Colonic mucosa (tissue), 4 donors: ENCODE measurements at regions not wholly inside any gene's neighbourhood (a gene's known extent, or its start where the extent isn't known, plus 50 kb on each side); places are given as distances from the start of the nearest gene placed in this dataset.

Experiments used
- DNase-seq: peaks from one replicate; pipeline ENCODE4 v3.0.0-alpha.2; 2020
- H3K27ac ChIP-seq: fragments of 200-600 bp; one replicate; pipeline ENCODE4 v1.8.0; 2021
- H3K27me3 ChIP-seq: fragments of 200-600 bp; one replicate; pipeline ENCODE4 v1.8.0; 2021
- H3K36me3 ChIP-seq: fragments of 200-600 bp; one replicate; pipeline ENCODE4 v1.8.0; 2021
- H3K4me1 ChIP-seq: fragments of 200-600 bp; one replicate; pipeline ENCODE4 v1.8.0; 2021; ENCODE audit warnings: mild to moderate bottlenecking
- H3K4me3 ChIP-seq: fragments of 200-600 bp; one replicate; pipeline ENCODE4 v1.8.0; 2021
- H3K9ac ChIP-seq, 2 donors: one replicate each; pipeline ENCODE4 v1.7.0; 2013; ENCODE audit warnings: control low read depth in 2 of 2, low read depth in 2 of 2, low read length in 2 of 2
- H3K9me3 ChIP-seq: fragments of 200-600 bp; one replicate; pipeline ENCODE4 v1.8.0; 2021
- intact Hi-C: fragments of 100-400 bp; cut with DNase I; formaldehyde crosslinking; loops from one replicate; pipeline ENCODE4 v1.14.1; 2022
- TF ChIP-seq, protein P1 (sequence below): fragments of 200-600 bp; IDR thresholded peaks from one replicate; pipeline ENCODE4 v1.8.0; 2022; ENCODE audit warnings: antibody characterized with exemption, mild to moderate bottlenecking
- donor health status: healthy.
- donor health status: DM: no; HTN: no; CAD: no.
- donor health status: DM: no; HTN: no; CAD: no.

DNA sequence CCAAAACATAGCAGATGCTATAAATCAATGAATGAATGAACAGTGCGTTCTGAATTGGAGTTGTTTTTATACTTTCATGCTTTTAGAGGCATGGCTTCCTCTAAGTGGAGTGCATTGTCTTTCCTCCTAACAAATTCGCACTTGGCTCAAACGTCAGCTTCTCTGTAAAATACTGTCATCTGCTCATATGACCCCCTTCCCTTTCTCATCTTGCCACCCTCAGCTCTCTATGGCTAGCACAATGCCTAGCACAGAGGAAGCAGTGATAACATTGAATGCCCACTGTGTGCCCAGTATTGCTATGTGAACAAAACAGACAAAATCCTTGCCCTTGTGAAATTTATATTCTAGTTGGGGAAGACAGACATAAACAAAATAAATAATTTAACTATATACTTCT, 258.8 kb downstream of the MREG start:
- no peak overlapping the region for H3K27ac ChIP-seq
- no peaks in the 10 kb centered on the region for H3K27me3 ChIP-seq
- intact Hi-C loops: no loop called here
- DNase-seq: no peak
- no peaks in the 10 kb centered on the region for H3K36me3 ChIP-seq
- H3K4me1 ChIP-seq: no peaks in the 10 kb centered on the region
- no peak overlapping the region for H3K4me3 ChIP-seq
- no peak overlapping the region for H3K9ac ChIP-seq
- no peaks in the 10 kb centered on the region for H3K9me3 ChIP-seq
- TF ChIP-seq, protein P1, sequence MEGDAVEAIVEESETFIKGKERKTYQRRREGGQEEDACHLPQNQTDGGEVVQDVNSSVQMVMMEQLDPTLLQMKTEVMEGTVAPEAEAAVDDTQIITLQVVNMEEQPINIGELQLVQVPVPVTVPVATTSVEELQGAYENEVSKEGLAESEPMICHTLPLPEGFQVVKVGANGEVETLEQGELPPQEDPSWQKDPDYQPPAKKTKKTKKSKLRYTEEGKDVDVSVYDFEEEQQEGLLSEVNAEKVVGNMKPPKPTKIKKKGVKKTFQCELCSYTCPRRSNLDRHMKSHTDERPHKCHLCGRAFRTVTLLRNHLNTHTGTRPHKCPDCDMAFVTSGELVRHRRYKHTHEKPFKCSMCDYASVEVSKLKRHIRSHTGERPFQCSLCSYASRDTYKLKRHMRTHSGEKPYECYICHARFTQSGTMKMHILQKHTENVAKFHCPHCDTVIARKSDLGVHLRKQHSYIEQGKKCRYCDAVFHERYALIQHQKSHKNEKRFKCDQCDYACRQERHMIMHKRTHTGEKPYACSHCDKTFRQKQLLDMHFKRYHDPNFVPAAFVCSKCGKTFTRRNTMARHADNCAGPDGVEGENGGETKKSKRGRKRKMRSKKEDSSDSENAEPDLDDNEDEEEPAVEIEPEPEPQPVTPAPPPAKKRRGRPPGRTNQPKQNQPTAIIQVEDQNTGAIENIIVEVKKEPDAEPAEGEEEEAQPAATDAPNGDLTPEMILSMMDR: no peak

DNA sequence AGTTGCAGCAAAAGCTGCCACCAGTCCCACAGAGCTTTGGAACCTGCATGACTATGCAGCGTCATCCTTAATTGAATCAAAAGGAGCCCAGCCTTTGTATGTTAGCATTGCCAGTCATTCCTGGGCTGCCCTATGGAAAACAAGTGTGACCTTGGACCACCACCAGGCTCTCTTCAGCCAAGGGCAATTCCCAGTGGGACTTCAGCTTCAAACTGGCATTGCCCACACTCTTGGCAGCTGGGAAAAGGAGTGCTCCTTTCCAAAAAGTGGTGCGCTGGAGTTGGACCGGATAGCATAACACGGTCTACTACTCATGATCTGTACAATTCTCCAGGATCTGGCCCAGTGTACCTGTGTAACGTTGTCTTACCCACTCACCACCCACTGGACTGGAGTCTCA, 259.5 kb downstream of the MREG start:
- no peak overlapping the region for H3K9ac ChIP-seq
- H3K9me3 ChIP-seq: no peaks in the 10 kb centered on the region
- H3K27ac ChIP-seq: no peak overlapping the region
- no peaks in the 10 kb centered on the region for H3K27me3 ChIP-seq
- no peaks in the 10 kb centered on the region for H3K36me3 ChIP-seq
- intact Hi-C loops: no loop called here
- DNase-seq: no peak
- no peaks in the 10 kb centered on the region for H3K4me1 ChIP-seq
- H3K4me3 ChIP-seq: no peak overlapping the region
- TF ChIP-seq, protein P1: no peak

DNA sequence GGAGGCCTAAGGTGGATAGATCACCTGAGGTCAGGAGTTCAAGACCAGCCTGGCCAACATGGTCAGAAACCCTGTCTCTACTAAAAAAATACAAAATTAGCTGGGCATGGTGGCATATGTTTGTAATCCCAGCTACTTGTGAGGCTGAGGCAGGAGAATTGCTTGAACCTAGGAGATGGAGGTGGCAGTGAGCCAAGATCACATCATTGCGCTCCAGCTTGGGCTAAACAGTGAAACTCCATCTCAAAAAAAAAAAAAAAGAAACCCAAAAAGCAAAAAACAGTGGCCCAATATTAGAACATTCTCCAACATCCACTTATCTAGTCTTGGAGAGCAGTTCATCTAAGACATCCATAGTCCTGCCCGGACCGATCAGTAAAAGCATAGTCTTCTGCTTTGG, 260.4 kb downstream of the MREG start:
- no peak overlapping the region for H3K27ac ChIP-seq
- DNase-seq: no peak
- no peak overlapping the region for H3K4me3 ChIP-seq
- no peaks in the 10 kb centered on the region for H3K27me3 ChIP-seq
- H3K9ac ChIP-seq: no peak overlapping the region
- H3K36me3 ChIP-seq: no peaks in the 10 kb centered on the region
- H3K9me3 ChIP-seq: no peaks in the 10 kb centered on the region
- TF ChIP-seq, protein P1: no peak
- no peaks in the 10 kb centered on the region for H3K4me1 ChIP-seq
- intact Hi-C loops: no loop called here

DNA sequence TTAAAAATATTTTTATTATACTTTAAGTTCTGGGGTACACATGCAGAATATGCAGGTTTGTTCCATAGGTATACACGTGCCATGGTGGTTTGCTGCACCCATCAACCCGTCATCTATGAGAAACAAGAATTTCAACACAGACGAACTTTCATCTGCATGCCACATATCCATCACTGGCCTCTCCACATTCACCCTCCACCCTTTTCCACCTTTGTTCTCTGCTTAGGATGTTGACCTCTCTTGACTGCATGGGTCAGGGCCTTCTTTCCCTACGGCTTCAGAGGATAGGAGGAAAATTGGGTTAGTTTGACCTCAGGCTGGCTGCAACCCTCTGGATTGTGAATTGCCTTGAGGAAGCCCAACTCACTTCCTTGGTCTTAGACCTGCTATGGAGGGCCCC, 260.9 kb downstream of the MREG start:
- Histone ChIP-seq H3K4me1 (no peaks in the 10 kb centered on the region), H3K27me3 (no peaks in the 10 kb centered on the region), H3K27ac (no peak overlapping the region), H3K4me3 (no peak overlapping the region), H3K9ac (no peak overlapping the region), H3K9me3 (no peaks in the 10 kb centered on the region), H3K36me3 (no peaks in the 10 kb centered on the region)
- intact Hi-C loops: no loop called here
- DNase-seq: no peak
- TF ChIP-seq, protein P1: no peak

DNA sequence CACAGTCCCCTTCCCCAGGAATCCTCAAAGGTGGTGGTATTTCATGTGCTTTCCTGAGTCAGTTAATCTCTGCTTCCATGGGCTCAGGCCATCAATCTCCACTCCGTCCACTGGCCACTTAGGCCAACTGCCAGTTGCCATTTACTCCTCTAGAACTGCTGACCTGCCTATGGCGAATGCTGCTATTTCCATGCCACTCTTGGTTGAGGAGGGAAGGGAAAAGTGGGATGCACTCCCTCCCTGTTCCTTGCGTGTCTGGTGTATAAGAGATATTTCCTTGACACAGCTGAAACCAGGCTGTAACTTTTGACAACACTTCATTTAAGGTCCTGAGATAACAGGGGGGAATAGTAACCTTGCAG, 261.5 kb downstream of the MREG start:
- TF ChIP-seq, protein P1: no peak
- intact Hi-C loops: no loop called here
- no peaks in the 10 kb centered on the region for H3K27me3 ChIP-seq
- DNase-seq: no peak
- H3K9ac ChIP-seq: no peak overlapping the region
- no peaks in the 10 kb centered on the region for H3K36me3 ChIP-seq
- no peak overlapping the region for H3K27ac ChIP-seq
- no peaks in the 10 kb centered on the region for H3K9me3 ChIP-seq
- no peak overlapping the region for H3K4me3 ChIP-seq
- no peaks in the 10 kb centered on the region for H3K4me1 ChIP-seq
